ENCODE measurements at regions not wholly inside any gene's neighbourhood (a gene's known extent, or its start where the extent isn't known, plus 50 kb on each side); places are given as distances from the start of the nearest gene placed in this dataset.
"Not testable (repeated sequence)": the region's sequence is repeated elsewhere in the genome, so short reads cannot be mapped to it uniquely, and the experiment has no call there.

DNA sequence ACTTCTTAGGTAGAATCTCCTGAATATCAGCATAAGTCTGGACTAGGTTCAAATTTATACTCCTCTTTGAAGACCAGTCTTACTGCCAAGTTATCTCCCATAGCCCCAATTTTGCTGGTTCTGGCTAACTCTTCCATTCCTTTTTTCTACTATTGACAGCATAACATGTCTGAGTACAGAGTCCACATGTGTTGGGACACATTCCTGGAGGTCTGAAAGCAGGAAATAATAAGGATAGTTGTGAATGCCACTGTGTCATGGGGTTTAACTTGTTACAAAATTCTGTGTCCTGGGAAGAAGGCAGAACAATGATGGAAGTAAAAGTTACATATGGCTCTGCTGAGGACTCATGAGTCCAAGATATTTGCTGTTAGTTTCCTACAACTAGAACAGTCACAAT lies 57.4 kb upstream of the ZBTB20 start:
- no peak for DNase-seq
- ATAC-seq (ENCODE audit: poor library complexity), result no peak
- intact Hi-C loops (cut with DNase I), result no loop called here

DNA sequence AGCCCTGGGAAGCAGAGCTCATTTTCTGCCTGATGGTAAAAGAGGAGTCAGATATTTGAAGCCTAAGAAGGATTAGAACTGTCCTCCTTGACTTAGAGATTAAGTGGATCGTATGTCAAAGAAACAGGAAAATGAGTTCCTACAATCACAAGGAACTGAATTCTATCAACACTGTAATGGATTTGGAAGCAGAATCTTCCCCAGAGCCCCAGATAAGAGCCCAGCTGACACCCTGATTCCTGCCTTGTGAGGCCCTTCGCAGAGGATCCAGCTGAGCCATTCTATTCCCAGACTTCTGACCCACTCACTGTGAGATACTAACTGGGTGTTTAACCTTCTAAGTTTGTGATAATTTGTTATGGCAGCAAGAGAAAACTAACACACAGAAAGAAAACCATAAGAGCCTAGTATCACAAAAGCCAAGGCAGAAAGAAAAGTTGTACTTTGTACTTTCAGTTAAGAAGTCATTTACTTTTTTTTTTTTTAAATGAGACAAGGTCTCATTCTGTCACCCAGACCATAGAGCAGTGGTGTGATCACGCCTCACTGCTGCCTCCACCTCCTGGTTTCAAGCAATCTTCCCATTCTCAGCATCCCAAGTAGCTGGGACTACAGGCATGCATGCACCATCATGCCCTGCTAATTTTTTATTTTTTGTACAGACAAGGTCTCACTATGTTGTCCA lies 61.1 kb upstream of the ZBTB20 start:
- ATAC-seq (ENCODE audit: poor library complexity) (no peak), DNase-seq (no peak)
- intact Hi-C loops (cut with DNase I), result no loop called here

DNA sequence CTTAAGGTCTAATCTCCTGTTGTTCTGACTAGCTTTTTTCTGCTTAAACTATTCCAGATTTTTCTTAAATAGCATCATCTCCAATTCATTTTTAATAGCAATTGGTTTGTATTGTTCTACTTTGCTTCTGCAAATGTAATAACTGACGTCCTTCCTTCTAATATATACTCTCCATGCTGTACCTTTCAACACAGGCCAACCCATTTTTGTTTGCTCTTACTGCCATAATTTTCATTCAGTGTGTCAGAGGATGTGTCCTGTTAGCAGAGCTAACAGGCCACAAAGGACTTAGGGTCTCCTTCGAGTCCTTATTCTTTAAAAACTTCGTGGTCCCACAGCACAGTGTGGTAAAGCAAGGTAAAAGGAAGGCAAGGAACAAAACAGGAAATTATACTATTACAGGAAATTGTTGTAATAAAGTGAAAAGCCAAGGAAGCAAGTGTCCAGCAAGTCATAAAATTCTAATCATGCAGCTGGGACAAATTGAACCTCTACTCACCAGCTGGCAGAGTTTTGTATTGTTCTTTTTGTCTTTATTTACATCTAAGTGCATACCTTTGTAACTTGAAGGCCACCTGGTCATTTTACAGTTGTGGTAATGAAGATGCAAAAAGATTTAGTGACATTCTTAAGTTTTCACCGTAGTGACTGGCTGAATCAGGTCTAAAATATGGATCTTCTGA lies 64.9 kb upstream of the ZBTB20 start:
- ATAC-seq (ENCODE audit: poor library complexity), result no peak
- intact Hi-C loops (cut with DNase I), result loop anchor here (10.0 kb wide), 3 partner anchors 223 to 573 kb away; no protein-coding TSS in a partner anchor

DNA sequence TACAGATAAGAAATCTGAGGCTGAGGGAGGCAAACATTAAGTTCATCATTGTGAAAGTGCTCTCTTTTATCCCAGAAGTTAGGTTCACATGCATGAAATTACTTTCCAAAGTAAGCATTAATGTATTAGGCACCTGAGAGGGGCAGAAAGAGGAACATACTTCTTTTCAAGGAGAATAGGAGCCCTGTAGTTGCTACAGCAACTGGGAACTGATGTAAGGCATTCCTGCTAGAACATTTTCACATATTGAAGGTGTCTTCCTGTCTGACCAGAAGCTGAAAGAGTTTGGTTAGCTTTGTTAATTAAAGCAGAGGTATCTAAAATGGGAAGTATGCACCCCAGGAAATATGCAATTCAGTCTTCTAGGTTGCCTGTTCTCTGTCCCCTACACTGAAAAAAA lies 65.5 kb upstream of the ZBTB20 start:
- ATAC-seq (ENCODE audit: poor library complexity), result no peak
- intact Hi-C loops (cut with DNase I), result loop anchor here (10.0 kb wide), 3 partner anchors 222 to 572 kb away; no protein-coding TSS in a partner anchor
- DNase-seq, result no peak

More for the DNA sequence above, 64.9 kb upstream of the ZBTB20 start:
- DNase-seq, result no peak

DNA sequence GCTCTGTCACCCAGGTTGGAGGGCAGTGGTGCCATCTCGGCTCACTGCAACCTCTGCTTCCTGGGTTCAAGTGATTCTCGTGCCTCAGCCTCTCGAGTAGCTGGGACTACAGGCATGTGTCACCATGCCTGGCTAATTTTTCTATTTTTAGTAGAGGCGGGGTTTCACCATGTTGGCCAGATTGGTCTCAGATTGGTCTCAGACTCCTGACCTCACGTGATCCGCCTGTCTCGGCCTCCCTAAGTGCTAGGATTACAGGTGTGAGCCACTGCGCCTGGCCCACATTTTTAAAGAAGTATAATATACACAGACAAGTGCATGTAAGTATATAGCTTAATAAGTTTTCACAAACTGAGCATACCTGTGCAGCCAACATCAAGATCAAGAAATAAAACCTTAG lies 66.0 kb upstream of the ZBTB20 start:
- intact Hi-C loops (cut with DNase I), result loop anchor here (10.0 kb wide), 3 partner anchors 222 to 572 kb away; no protein-coding TSS in a partner anchor
- not testable (repeated sequence) for DNase-seq; ATAC-seq (ENCODE audit: poor library complexity)

DNA sequence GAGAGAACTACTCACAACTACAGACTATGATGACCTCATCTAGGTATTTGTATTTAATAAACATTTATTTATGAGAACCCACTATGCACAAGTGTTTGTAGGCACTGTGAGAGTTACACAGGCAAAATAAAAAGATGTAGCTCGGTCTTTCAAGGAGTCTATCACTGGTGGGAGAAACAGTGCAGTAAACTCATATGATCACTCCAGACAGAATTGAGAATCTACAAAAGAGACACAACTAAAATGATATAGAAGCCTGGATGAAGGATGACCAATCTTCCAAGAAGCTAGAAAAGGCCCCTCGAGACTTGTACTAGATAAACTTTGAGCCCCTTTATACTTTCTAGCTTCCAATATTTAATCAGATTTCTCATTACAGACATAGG lies 70.2 kb upstream of the ZBTB20 start:
- ATAC-seq (ENCODE audit: poor library complexity) (no peak), DNase-seq (no peak)
- intact Hi-C loops (cut with DNase I), result loop anchor here (2.0 to 10.0 kb wide), 4 partner anchors 218 to 568 kb away; no protein-coding TSS in a partner anchor

DNA sequence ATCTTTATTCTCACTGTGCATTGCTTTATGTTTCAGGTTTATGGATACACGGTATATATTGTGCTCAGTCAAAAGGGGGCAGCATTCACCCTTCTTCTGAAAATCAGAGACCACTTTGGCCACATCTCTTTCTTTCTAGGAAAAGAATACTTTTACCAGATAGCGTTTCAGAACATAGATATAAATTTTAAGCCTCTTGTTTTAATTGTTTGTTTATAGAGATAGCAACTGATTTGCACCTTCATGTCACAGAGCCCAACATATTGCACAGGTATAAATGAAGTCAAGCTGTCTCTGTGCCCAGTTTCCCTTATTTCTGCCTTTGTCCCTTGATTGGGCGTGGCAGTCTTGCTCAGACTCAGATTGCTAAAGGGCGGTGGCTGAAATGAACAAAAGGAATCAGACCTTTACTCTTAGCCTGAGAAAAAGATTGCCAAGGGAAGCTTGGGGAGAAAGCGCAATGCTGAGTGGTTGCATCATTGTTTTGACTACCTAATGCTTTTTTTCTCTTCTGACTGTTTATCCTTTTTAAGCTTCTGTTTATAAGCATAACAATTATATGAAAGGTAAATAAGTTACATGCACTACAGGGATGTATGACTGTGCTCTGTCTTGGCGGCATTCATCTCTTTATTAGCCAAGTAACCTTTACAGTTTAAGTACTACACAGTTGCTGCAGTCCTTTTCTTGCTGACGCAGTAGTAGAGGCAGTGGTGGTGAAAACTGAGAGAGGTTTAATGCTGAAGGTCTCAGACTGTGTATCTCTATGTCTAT lies 70.8 kb upstream of the ZBTB20 start:
- intact Hi-C loops (cut with DNase I), result loop anchor here (2.0 to 10.0 kb wide), 4 partner anchors 217 to 567 kb away; no protein-coding TSS in a partner anchor
- DNase-seq, result no peak
- ATAC-seq (ENCODE audit: poor library complexity), result peak; percentile 82

DNA sequence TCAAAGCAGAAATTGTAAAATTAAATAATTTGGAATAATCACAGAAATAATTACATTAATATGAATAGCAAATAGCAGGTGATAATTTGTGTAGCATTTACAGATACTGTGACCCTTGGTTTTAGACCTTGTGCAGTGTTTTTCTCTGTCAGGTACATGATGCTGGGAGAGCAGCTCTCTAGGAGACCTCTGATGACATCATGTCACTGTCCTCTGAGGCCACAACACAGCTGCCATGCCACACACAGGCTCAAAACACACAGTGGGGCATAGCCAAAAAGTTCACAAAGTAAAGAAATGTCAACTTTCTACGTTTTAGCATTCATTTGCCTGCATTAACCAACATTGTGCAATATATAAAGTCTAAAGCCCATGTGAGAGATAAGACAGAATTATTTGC lies 71.8 kb upstream of the ZBTB20 start:
- DNase-seq, result no peak
- ATAC-seq (ENCODE audit: poor library complexity), result no peak
- intact Hi-C loops (cut with DNase I), result loop anchor here (10.0 kb wide), 3 partner anchors 216 to 566 kb away; no protein-coding TSS in a partner anchor

DNA sequence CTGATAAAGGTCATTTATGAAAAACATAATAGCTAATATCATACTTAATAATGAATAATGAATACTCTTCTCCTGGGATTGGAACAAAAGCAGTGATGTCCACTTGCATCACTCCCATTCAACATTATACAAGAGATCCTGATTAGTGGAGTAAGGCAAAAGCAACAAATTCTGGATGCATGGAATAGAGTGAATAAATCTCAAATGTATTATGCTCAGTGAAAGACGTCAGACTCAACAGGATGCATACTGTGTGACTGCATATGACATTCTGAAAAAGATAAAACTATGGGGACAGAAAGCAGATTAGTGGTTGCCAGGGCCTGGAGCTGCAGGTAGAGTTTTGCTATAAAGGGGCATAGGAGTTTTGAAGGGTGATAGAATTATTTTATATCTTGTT lies 77.6 kb upstream of the ZBTB20 start:
- ATAC-seq (ENCODE audit: poor library complexity) (no peak), DNase-seq (no peak)
- intact Hi-C loops (cut with DNase I), result no loop called here

DNA sequence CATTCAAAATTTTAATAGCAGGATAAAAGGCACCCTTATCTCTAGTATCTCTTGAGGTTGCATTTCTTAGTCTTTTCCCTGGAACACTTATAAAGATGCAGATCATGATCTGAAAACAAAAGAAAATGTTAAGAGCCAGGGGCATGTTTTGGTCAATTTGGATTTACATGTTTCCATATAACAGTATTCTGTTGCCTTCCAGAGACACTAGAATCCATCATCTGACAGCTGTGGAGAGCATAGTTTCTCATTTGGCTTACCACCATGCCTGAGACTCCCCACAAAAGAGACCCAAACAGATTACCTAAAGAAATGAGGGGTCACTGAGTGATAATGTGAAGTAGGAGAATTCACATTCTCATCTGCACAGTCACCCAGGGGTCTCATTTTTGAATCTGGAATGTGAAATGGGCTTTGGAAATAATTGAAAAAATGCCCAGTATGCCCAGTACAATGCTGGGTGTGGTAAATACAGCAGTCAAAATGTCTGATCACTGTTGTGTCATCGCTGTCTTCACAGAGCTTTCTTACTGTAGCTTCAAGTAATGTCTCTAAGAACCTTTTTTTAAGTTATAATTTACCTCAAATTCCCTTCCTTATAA lies 79.9 kb upstream of the ZBTB20 start:
- intact Hi-C loops (cut with DNase I), result no loop called here
- DNase-seq, result no peak

DNA sequence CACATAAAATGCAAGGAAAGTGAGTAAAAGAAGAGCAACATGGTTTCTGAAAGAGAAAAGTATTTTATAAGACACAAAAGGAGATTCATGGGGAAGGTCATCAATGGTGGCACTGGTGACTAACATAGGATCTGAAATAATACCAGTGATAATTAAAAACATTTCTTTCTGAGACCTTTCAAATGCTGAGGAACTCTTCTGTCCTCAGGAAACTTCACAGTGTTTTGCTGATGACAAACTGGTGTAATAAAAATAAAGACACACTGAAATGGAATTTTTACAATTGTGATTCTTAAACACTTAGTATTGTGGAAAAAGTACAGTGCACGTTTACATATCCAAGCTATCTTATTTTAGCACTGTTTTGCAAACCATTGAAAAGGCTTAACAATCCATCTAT lies 80.4 kb upstream of the ZBTB20 start:
- DNase-seq (no peak), ATAC-seq (ENCODE audit: poor library complexity) (no peak)
- intact Hi-C loops (cut with DNase I), result no loop called here

More for the DNA sequence above, 79.9 kb upstream of the ZBTB20 start:
- ATAC-seq (ENCODE audit: poor library complexity), result no peak

DNA sequence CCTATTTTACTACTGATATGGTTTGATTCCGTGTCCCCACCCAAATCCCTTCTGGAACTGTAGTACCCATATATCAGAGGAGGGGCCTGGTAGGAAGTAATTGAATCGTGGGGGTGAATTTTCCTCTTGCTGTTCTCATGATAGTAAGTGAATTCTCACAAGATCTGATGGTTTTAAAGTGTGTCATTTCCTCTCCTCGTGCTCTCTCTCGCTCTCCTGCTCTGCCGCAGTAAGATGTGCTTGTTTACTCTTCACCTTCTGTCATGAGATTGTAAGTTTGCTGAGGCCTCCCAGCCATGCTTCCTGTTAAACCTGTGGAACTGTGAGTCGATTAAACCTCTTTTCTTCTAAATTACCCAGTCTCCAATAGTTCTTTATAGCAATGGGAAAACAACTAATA lies 81.2 kb upstream of the ZBTB20 start:
- intact Hi-C loops (cut with DNase I), result no loop called here
- DNase-seq, result no peak
- no peak for ATAC-seq (ENCODE audit: poor library complexity)

DNA sequence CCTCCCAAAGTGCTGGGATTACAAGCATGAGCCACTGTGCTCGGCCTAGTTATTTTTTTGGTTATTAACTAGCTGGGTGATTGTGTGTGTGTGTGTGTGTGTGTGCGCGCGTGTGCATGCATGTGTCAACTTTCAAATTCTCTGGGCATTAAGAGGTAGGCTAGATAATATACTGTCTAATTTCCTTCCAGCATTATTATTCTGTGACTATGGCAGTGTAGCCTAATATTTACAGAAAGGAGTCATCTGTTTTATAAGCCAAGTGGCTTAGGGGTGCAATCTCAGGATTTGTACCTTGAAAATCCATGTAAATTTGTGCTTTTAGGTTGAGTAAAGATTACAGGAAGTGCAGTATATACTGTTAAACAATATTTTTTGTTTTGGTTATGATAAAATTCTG lies 85.1 kb upstream of the ZBTB20 start:
- intact Hi-C loops (cut with DNase I), result no loop called here
- DNase-seq (no peak), ATAC-seq (ENCODE audit: poor library complexity) (no peak)

DNA sequence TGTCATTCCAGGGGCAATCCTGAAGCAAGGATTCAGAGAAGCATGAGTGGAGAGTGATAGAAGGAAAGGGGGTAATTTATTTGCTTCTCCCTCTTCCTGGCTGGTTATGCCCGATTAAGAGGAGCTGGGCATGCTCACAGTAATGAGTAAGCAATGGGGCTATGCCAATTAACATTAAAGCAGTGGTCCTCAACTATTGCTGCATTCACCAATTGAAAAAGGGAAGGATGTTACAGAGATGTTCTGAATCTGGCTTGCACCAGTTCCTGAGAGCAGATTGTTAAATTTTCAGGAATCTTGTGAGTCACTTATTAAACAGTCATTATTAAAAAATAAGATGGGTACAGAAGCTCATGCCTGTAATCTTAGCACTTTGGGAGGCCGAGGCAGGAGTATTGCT lies 85.9 kb upstream of the ZBTB20 start:
- intact Hi-C loops (cut with DNase I), result no loop called here
- DNase-seq, result no peak
- ATAC-seq (ENCODE audit: poor library complexity), result no peak

DNA sequence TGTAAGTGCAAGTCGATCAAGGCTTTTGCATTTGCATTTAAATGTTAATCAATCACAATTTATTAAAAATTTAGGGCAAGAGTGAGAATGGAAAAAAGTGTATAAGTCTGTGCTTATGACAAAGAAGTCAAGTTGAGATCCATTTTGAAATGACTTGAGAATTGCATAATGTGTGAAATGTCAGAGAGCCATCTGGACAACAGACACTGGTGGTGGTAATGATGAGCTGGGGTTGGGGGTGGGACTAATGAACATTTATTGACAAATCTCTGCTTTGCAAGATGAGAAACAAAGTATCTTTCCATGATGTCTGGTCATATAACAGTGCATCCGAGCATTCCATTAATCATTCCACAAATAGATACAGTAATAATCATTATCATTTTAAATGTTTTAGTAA lies 89.4 kb upstream of the ZBTB20 start:
- intact Hi-C loops (cut with DNase I), result no loop called here
- ATAC-seq (ENCODE audit: poor library complexity) (no peak), DNase-seq (no peak)

DNA sequence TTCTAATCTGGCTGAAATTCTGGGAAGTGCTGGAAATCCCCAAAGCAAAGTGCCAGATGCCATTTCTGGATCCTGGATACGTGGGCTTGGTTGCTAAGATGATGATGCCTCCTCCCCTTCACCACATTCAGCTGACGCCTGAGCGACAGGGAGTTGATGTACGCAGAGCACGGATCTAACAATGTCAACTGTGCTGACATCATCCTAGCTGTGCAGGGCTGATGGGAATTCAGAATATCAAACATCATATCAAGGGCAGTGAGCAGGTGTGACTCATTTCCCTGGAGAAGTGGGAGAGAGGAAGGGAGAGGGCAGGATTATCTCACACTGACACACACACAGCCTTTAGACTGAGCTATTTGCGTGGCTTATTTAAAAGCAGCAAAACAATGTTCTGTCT lies 92.6 kb upstream of the ZBTB20 start:
- peak; percentile 91 for ATAC-seq (ENCODE audit: poor library complexity)
- intact Hi-C loops (cut with DNase I), result no loop called here
- peak; percentile 51 for DNase-seq

DNA sequence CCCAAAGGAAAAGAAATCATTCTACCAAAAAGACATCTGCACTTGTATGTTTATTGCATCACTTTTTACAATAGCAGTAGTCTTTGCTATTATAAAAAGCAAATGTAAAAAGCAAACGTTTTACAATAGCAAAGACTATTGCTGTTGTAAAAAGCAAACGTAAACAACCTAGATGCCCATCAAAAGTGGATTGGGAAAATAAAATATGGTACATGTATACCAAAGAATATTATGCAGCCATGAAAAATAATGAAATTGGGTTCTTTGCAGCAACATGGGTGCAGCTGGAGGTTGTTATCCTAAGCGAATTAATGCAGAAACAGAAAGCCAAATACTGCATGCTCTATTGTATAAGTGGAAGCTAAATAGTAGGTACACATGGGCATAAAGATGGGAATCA lies 97.3 kb upstream of the ZBTB20 start:
- no peak for ATAC-seq (ENCODE audit: poor library complexity)
- no peak for DNase-seq
- intact Hi-C loops (cut with DNase I), result no loop called here

DNA sequence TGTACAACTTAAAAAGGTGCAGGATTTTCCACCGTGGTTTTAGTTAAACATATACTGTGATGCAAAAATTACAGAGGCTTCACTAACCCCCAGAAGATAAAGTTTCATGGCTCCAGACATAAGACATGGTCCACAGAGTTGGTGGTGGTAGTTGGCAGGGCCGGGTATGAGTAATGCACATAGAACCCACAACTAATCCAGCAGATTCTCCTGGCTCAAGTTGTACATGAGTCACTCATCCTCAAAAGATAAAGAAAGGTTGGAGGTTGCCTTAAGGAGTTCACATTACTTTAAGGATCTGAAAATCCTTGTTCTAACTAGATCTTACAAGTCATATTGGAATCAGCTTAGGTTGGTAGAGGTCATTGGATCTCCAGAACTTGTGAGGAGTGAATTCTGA lies 98.3 kb upstream of the ZBTB20 start:
- intact Hi-C loops (cut with DNase I), result no loop called here
- no peak for ATAC-seq (ENCODE audit: poor library complexity)
- DNase-seq, result no peak

DNA sequence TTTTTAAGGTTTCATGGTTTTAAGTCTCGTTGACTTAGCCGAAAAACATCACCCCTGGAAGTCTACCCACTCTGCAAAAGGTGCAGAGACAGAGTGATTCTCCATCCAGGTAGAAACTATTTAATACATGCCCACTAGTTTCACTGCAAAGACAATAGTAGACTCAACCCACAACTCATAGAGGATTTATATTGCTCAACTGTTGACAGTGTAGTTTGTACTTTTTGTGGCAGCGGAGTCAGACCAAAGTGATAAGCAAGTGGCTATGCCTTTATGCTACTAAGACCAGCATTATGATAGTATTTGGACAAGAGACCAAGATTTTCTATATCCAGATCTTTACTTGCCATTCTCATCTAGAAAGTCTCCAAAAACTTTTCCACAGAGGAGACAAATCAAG lies 98.8 kb upstream of the ZBTB20 start:
- ATAC-seq (ENCODE audit: poor library complexity), result no peak
- DNase-seq, result no peak
- intact Hi-C loops (cut with DNase I), result no loop called here

Data from Right ventricle myocardium superior (tissue), 1 donor.